ENCODE measurements at regions not wholly inside any gene's neighbourhood (a gene's known extent, or its start where the extent isn't known, plus 50 kb on each side); places are given as distances from the start of the nearest gene placed in this dataset.
A peak's percentile ranks its signal among the peaks of the same experiment; 100 is the strongest.
"Not testable (repeated sequence)": the region's sequence is repeated elsewhere in the genome, so short reads cannot be mapped to it uniquely, and the experiment has no call there.

DNA sequence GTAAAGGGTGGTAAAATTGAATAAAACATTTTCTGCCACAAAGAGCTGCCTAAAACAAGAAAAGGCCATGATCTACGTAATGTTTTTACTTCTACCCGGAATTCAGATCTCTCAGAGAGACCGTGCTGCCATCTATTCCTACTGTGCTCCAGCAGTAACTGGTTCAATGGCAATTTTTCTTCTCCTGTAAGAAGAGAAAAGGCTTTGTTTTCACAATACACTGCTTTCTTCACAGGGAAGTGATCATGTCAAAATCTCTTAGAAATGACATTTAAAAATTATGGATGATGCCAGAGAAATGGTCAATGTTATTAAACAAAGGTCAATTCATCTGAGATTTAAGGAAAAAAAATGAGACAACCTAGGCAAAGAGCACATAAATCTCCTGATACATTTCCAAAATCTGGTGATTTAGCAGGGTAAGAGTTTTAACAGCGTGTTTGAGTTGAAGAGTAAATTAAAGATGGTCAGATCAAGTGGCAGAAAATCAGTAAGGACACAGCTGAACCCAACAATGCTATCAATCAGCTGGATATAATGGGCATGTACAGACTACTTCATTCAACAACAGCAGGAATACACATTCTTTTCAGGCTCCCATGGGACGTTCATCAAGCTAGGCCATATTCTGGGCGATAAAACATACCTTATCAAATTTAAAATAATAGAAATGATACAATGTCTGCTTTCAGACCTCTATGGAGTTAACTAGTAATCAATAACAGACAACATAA is 523.1 kb downstream of the CHSY3 start:
- DNase-seq, result no peak

DNA sequence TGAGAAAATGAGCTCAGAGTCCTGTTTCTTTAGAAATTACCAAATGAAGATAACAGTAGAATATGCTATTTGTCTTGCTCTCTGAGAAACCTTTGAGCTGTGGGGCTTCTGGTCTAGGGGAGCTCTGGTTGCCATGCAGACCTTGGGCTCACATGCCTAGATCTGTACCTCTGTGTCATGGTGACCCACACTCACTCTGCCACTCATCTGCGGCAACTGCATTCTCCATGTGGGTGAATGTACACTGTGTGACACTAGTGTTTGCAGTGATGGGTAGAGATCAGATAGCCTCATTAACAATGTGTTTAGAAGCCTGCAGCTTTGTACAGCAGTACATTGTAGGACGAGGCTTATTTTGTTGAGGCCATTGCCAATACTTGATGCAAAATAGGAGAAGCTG is 521.2 kb downstream of the CHSY3 start:
- peak in 1 of 2 experiments; percentile 11 for DNase-seq

DNA sequence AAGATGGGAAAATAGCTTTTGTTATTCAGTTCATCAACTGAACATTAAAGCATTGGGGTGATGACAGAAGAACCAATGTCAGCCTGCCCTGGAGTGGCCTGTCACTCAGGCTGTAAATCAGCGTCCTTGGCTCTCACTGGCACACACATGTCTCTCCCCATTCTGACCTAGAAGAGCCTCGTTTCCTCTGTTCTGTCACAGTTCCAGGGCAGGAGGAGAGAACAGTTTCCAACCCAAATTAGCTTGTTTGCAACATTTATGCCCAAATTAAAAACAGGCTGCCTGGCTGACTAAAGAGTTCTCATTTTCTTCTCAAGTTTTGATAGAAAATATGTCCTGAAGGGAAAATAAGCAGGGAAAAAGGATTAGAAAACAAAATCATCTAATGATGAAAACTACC is 520.1 kb downstream of the CHSY3 start:
- no peak for DNase-seq

DNA sequence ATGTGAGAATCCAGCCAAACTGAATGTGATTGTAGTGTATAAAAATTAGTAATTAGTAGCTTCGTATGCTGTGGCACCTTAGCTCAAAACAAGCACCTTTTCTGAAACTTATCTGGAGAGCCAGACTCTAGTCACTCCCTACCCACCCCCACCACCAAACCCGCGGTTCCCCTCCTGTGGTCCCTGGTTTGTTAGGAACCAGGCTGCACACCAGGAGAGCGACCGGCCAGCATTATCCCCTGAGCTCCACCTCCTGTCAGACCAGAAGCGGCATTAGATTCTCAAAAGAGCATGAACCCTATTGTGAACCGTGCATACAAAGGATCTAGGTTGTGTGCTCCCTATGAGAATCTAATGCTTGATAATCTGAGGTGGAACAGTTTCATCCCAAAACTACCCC is 498.6 kb downstream of the CHSY3 start:
- DNase-seq, result no peak

DNA sequence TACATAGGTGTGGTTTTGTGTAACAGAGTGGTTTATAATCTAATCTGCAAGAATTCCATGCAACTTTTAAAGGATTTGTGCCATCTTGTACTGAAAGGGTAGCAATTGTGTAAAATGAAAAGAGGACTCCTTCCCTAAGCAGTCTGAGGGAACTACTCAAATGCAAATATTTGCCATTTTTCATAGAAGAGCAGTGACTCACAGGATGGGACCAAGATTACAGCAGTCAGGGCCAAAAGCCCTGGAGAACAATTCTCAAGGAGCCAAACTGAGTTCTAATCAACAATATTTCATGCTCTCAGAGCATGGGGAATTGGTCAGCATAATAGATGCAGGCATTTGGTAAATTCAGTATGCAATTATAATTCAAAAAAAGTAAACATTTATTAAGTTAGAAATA is 495.8 kb downstream of the CHSY3 start:
- DNase-seq, result no peak

DNA sequence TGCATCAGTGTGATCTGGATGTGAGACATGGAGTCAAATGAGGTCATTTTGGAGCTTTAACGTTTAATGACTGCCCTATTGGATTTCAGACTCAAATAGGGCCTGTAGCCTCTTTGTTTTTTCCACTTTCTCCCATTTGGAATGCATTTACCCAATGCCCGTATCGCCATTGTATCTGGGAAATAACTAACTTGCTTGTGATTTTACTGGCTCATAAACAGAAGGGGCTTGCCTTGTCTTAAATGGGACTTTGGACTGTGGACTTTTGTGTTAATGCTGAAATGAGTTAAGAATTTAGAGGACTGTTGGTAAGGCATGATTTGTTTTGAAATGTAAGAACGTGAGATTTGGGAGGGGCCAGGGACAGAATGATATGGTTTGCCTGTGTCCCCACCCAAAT is 494.6 kb downstream of the CHSY3 start:
- DNase-seq, result no peak

DNA sequence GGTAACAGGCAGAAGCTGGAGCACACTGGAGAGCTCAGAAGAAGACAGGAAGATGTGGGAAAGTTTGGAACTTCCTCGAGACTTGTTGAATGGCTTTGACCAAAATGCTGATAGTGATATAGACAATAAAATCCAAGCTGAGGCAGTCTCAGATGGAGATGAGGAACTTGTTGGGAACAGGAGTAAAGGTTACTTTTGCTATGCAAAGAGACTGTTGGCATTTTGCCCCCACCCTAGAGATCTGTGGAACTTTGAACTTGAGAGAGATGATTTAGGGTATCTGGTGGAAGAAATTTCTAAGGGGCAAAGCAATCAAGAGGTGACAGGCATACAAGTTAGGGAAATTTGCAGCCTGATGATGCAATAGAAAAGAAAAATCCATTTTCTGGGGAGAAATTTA is 493.5 kb downstream of the CHSY3 start:
- DNase-seq, result not testable (repeated sequence)

DNA sequence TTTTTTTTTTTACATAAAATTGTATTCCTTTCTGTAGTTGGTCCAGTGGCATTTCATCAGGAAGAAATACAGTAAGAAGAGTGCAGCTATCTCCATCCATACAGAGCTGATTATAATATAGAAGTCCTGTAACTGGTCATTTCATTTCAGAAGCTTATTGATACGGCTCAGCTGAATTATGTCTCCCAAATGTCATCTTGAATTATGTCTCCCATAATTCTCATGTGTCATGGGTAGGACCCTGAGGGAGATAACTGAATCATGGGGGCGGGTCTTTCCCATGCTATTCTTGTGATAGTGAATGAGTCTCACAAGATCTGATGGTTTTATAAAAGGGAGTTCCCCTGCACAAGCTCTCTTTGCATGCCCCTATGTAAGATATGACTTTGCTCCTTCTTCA is 492.9 kb downstream of the CHSY3 start:
- DNase-seq, result no peak

DNA sequence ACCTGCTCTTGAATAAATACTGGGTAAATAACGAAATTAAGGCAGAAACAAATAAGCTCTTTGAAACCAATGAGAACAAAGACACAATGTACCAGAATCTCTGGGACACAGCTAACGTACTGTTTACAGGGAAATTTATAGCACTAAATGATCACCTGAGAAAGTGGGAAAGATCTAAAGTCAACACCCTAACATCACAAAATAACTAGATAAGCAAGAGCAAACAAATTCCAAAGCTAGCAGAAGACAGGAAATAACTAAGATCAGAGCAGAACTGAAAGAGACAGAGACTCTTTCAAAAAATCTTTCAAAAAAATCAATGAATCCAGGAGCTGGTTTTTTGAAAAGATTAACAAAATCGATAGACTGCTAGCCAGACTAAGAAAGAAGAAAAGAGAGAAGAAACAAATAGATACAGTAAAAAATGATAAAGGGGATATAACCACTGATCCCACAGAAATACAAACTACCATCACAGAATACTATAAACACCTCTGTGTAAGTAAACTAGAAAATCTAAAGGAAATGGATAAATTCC is 487.5 kb downstream of the CHSY3 start:
- not testable (repeated sequence) for DNase-seq

DNA sequence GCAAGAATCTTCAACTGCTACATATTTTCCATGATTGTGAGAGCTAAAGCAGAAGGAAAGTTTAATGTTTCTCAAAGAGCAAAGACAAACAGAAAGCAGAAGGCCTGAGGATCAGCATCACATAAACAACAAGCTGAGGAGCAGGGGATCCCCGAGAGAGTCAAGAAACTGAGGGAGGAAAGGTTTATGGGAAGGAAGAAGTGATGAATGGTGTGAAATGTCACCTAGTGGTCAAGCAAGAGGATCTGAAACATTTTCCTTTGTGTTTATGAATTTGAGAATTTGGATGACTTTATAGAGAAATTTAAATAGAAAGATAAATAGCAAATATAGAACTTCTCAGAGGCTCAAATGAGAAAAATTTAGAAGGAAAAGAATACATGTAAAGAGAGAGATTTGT is 481.9 kb downstream of the CHSY3 start:
- DNase-seq, result no peak

DNA sequence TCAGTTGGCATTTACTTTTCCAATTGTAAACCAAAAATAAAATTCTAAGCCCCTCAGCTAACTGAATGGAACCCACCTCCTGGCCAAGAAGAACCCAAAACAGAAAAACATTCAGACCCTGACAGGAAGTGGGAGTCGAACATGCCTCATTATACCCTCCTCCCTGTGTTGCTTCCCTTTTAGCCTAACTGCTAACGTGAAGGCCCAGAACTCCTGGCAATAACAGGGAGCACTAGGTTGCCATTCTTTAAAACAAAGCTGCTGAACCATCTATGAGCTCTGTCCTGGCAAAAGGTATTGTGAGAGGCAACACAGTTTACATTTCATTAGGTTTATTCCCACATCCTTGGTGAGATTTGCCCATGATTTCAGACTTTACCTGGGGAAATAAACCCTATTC is 481.4 kb downstream of the CHSY3 start:
- no peak for DNase-seq

DNA sequence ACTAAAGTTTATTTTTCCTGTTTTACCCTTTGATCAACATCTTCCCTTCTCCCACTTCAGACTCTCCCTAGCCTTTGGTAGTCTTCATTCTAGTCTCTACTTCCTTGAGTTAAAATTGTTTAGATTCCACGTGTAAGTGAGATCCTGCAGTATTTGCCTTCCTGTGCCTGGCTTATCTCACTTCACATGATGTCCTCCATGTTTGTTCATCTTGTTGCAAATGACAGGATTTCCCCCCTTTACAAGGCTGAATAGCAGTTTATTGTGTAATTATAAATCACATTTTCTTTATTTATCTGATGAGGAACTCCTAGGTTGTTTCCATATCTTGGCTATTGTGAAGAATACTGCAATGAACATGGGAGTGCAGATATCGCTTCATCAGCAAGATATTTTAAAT is 461.7 kb downstream of the CHSY3 start:
- DNase-seq, result no peak

DNA sequence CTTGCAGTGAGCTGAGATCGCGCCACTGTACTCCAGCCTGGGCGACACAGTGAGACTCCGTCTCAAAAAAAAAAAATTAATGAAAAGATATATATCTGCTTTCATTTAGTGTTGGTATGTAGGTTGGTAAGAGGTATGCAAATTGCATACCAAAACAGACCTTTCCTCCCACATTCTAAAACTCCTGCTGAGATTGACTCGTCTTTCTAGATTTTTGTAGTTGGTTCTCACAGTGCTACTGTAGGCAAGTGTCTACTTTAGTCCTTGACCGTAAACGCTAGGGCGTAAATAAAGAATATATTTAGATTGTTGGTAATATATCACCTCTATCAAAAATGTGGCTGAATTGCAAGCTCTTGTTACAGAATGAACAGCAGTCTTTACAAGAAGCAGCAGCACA is 445.9 kb downstream of the CHSY3 start:
- no peak for DNase-seq

DNA sequence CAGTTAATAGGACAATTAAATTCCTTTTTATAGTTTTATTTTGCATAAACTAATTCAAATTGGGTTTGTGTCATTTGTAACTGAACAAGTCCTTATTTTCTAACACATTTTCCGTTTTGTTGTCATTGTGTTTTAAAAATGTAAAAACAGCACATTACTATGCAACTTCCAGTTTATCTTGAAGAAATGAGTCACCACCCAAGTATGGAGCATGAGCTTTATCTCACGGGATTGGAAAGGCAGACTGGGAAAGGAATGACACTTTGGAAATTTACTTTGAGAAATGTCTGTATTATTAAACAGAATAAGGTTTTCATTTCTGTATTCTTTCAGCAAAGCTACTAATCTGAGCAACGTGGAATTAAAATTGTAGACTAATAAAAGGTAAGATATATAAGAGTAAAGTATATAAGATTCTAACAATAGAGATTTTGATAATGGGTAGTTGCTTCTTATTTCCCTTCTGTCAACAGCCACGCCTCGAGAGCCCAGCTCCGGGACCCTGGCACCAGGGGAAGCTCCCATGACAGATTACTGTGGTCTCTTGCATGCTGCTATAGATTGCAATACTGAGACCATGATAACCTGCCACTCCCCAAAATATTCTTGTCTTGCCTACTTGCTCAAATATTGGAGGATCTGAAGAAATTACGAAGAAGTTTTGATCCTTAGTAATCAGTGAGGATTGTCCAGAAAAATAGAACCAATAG is 433.1 kb downstream of the CHSY3 start:
- DNase-seq, result no peak

DNA sequence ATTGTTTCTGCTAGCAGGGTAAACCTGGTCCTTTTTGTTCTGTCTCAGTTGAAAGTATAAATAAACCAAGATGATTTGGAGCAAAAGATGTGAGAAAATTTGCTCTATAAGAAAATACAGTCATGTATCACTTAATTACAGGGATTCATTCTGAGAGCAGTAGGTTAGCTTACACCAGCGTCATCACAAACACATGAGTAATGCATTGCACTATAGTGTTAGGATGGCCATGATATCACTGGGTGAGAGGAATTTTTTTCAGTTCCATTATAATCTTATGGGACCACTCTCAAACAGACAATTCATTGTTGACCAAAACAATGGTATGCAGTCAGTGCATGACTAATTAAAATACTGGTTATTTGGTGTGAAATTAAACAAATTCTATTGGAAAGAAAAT is 430.9 kb downstream of the CHSY3 start:
- no peak for DNase-seq

DNA sequence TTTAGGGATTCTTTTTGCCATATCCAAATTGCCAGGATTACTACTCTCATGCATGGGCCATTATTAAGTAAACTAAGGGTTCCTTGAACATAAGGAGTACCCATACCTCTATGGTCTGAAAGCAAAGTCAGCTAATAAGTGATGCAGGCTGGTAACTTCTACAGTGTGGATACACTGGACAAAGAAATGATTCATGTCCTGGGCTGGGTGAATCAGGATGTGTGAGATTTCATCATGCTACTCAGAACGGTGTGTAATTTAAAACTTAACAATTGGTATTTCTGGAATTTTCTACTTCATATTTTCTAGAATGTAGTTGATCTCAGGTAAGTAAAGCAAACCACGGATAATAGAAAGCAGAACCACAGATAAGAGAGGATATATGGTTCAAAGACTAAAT is 428.8 kb downstream of the CHSY3 start:
- DNase-seq, result no peak

DNA sequence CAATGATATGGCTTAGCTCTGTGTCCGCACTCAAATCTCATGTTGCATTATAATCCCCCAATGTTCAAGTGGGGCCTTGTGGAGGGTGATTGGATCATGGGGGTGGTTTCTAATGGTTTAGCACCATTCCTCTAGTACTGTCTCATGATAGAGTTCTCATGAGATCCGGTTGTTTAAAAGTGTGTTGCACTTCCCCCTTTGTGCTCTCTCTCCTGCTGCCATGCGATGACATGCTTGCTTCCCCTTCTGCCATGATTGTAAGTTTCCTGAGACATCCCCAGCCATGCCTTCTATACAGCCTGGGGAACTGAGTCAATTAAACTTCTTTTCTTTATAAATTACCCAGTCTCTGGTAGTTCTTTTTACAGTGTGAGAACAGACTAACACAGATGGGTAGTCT is 427.1 kb downstream of the CHSY3 start:
- DNase-seq, result no peak

DNA sequence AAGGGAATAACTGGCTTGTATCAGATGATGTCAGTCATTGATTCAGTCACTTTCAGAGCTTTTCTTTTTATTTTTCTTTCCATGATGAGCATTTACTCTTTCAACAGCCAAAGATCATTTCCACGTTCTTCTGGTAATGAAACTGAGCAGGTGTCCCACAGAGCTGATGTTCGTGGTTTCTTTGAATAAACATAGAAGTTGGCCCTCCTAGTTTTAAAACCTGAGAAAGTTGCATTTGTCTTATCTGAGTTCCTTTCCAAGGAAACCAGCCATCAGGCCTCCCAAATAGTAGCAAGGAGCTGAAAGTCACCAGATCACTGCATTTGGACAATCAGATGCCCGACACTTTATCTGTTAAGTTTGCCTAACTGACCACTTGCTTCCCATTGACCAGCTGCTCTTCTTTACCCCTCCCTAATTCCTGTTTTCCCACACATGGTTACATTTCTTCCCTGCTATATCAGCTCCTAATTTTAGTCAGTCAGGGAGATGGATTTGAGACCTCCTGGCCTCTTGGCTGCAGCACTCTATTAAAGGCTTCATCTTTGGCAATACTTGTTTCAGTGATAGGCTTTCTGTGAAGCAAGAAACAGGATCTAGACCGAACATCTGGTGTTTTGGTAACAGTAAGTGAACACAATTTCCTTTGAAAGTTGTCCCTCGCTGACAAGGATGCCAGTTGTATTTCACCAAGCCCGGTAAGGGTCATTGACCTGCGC is 420.8 kb downstream of the CHSY3 start:
- no peak for DNase-seq

DNA sequence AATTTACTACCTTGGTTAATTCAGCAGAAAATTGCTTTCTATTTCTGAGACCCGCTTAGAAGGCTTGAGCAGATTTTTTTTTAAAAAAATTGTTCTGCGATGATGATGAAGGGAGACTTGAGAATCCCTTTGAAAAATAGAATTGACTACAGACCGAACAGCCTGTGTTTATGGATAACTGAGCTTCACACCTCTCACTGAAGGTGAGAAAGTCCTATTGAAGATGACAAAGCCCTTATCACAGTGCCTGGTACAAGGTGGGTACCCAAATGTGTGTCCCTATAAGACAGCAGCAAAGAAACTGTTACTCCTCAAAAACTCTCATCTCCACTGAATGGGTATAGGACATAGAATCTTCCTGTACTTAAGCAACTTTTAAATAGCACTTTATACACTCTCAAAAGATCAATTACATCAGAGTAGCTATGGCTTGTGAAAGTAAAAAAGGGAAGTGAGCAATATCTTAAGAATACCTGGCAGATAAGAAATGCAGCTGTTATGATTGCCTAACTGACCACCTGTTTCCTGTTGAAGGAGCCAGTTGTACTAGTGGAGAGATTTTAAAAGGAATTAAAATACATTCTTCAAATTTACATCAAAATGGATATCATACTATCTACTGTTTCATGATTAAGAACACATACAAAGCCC is 419.7 kb downstream of the CHSY3 start:
- DNase-seq, result no peak

DNA sequence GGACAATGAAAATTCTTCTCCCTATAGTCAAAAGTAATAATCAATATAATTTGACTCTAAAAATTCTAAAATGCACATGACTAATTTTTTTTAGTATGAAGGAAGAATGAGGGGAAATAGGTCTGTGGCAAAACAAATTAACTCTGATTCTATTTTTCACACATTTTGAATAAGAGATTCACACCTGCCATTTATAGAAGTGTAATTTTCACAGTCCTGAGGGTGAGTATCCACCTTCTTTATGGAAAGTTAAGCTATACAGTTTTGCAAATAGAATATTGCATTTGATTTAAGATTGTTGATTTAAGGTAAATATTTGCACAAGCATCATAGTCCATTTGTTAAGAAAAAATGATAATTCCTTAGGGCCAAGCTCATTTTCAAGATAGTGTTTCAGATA is 417.7 kb downstream of the CHSY3 start:
- no peak for DNase-seq

DNA sequence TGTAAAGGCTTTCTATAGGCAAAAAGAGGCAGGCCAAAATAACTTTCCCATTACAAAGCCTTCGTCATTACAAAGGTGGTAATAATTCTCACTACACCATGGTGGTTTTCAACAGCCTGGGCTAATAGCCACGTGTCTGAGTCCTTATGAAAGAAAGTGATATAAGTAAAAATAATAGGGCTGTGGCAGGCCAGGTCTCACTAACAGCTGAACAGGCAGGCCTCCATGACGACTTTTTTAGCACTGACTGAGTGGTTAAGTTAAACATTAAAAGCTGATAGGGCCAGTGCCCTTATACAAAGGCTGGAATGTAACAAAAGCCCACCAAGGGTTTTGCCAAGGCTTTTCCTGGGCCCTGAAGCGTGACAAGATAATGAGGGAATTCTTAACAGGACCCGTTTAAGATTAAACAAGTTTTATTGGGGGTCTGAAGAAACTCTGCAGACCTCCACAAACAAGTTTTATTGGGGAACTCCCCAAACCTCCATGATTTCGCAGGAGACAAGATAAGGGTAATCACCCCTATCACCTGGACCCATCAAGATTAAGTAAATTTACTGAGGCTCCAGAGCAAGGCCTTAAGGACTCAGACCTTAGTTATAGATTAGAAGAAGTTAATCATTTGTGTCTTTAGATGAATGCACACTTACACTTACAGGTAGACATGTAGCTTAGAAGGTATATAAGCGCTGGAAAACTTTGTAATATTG is 412.9 kb downstream of the CHSY3 start:
- no peak for DNase-seq

DNA sequence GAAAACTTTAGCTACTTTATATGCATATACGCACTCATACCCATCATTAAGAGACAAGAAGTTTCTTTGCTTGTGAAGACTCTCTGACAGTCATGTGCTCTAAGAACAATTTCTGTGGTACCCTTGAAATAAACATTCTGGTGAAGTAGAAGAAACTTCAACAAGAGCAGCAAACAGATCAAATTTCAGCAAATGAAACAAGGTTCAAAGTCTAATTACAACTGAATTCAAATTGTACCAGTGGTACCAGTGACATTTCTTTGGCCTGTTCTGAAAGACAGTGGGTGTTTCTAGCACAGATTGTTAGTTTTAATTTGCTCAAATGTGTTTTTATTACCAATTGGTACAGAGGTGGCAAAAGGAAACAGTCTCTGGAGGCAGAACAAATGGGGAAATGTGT is 391.0 kb downstream of the CHSY3 start:
- peak; percentile 20 to 22 for DNase-seq

DNA sequence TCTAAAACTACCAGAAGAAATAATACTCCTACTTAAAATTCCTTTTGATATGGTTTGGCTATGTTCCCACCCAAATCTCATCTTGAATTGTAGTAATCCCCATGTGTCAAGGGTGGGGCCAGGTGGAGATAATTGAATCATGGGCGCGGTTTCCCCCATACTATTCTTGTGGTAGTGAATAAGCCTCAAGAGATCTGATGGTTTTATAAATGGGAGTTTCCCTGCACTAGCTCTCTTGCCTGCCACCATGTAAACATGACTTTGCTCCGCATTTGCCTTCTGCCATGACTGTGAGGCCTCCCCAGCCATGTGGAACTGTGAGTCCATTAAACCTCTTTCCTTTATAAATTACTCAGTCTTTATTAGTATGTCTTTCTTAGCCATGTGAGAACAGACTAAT is 390.5 kb downstream of the CHSY3 start:
- peak in 1 of 2 experiments; percentile 22 for DNase-seq

Data from NCI-H526 (cell line).